Parathyroid adenoma (tissue), 2 donors: ENCODE measurements at regions not wholly inside any gene's neighbourhood (a gene's known extent, or its start where the extent isn't known, plus 50 kb on each side); places are given as distances from the start of the nearest gene placed in this dataset.

Experiments
- H2AFZ ChIP-seq: fragments of 300-600 bp; sonication (generic); one replicate; pipeline ENCODE4 v1.7.0; 2017; ENCODE audit warnings: antibody characterized with exemption, mild to moderate bottlenecking
- H3K27ac ChIP-seq: fragments of 300-600 bp; sonication (generic); one replicate; pipeline ENCODE4 v1.7.0; 2017
- H3K27me3 ChIP-seq: fragments of 300-600 bp; sonication (generic); one replicate; pipeline ENCODE4 v1.7.0; 2017; ENCODE audit warnings: low read length; ENCODE audit not compliant: control insufficient read depth, insufficient read depth
- H3K36me3 ChIP-seq: fragments of 300-600 bp; sonication (generic); one replicate; pipeline ENCODE4 v1.7.0; 2017; ENCODE audit warnings: low read length; ENCODE audit not compliant: control insufficient read depth, insufficient read depth
- H3K4me1 ChIP-seq: fragments of 300-600 bp; sonication (generic); one replicate; pipeline ENCODE4 v1.7.0; 2017; ENCODE audit warnings: control low read depth
- H3K4me2 ChIP-seq: fragments of 300-600 bp; sonication (generic); one replicate; pipeline ENCODE4 v1.7.0; 2017; ENCODE audit warnings: low read length
- H3K4me3 ChIP-seq: fragments of 300-600 bp; sonication (generic); one replicate; pipeline ENCODE4 v1.7.0; 2017; ENCODE audit warnings: low read depth, low read length
- H3K79me2 ChIP-seq: fragments of 300-600 bp; sonication (generic); one replicate; pipeline ENCODE4 v1.7.0; 2017; ENCODE audit warnings: control low read depth
- H3K9ac ChIP-seq: fragments of 300-600 bp; sonication (generic); one replicate; pipeline ENCODE4 v1.7.0; 2017; ENCODE audit warnings: mild to moderate bottlenecking
- H3K9me3 ChIP-seq: fragments of 300-600 bp; sonication (generic); one replicate; pipeline ENCODE4 v1.7.0; 2017; ENCODE audit warnings: low read length; ENCODE audit not compliant: control insufficient read depth
- TF ChIP-seq, protein P1 (sequence below): fragments of 300-600 bp; sonication (generic); IDR thresholded peaks from one replicate; pipeline ENCODE4 v1.7.0; 2017; ENCODE audit warnings: antibody characterized with exemption, mild to moderate bottlenecking
- donor health status: primary hyperparathyroidism.

DNA sequence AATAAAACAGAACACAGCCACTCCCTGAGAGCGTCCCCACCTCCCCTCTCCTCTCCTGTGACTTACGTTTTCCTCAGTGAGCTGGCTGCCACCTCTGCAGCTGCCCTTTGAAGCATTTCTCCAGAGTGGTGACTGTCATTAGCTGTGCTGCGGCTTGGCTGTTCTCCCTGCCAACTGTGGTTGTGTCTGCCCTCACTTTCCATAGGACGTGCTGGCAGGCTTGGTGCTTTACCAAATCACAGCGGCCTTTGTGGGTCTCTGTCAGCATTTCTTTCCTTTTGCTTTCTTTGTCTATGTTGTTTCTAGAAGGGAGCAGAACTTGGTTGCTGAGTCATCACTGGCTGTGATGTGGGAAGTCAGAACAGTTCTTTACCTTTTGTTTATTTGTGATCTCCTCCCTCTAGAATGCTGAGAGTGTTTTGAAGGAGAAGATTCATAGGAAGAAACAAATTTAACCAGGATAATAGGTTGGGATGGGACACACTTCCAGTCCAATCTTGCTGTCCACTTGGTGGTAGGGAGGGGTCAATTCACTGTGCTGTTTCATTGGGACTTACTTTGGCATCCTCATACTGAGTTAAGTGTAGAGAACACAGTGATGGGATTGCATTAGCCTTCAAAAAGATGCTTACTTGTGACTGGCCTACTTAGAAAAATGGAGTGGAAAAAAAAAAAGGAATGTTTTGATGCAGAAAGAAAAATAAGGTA is 88.2 kb downstream of the TMX1 start:
- no peak overlapping the region for H3K9ac ChIP-seq
- no peak overlapping the region for H3K4me2 ChIP-seq
- TF ChIP-seq, protein P1, sequence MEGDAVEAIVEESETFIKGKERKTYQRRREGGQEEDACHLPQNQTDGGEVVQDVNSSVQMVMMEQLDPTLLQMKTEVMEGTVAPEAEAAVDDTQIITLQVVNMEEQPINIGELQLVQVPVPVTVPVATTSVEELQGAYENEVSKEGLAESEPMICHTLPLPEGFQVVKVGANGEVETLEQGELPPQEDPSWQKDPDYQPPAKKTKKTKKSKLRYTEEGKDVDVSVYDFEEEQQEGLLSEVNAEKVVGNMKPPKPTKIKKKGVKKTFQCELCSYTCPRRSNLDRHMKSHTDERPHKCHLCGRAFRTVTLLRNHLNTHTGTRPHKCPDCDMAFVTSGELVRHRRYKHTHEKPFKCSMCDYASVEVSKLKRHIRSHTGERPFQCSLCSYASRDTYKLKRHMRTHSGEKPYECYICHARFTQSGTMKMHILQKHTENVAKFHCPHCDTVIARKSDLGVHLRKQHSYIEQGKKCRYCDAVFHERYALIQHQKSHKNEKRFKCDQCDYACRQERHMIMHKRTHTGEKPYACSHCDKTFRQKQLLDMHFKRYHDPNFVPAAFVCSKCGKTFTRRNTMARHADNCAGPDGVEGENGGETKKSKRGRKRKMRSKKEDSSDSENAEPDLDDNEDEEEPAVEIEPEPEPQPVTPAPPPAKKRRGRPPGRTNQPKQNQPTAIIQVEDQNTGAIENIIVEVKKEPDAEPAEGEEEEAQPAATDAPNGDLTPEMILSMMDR = no peak
- H2AFZ ChIP-seq = peak overlapping the region; percentile 24
- H3K27ac ChIP-seq = no peak overlapping the region
- H3K9me3 ChIP-seq = no peaks in the 10 kb centered on the region
- no peaks in the 10 kb centered on the region for H3K27me3 ChIP-seq
- H3K4me3 ChIP-seq = no peak overlapping the region
- no peaks in the 10 kb centered on the region for H3K4me1 ChIP-seq
- no peaks in the 10 kb centered on the region for H3K79me2 ChIP-seq
- H3K36me3 ChIP-seq = no peaks in the 10 kb centered on the region

DNA sequence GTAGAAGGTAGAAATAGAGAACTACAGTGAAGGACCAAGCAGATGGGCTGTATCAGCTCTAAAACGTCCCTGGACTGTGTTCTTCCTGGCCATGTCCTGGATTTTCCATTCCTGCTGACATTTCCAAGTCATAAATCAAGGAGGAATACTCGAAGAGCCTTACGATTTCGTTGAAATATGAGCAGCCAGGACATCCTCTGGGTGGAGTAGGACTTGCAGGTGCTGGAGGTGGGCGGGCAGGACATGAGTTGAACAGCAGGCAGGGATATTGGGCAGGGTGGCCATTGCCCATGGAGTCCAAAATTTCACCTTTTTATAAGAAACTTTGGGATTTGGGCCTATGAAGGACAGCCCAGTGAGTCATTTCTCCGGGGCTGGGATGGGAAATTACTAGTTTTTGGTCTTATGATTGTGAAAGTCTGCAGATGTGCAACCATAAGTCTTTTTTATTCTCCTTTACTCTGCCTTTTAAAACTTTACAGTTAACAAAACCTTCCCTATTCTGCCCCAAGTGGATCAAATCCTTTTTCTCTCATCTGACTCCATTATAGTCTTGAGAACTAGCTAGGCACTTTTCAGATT is 88.8 kb downstream of the TMX1 start:
- H3K9me3 ChIP-seq = no peaks in the 10 kb centered on the region
- no peak overlapping the region for H3K9ac ChIP-seq
- no peaks in the 10 kb centered on the region for H3K27me3 ChIP-seq
- no peak overlapping the region for H3K4me2 ChIP-seq
- no peak overlapping the region for H3K27ac ChIP-seq
- H2AFZ ChIP-seq = no peak overlapping the region
- no peaks in the 10 kb centered on the region for H3K36me3 ChIP-seq
- H3K79me2 ChIP-seq = no peaks in the 10 kb centered on the region
- no peaks in the 10 kb centered on the region for H3K4me1 ChIP-seq
- no peak overlapping the region for H3K4me3 ChIP-seq
- TF ChIP-seq, protein P1 = no peak

- TF ChIP-seq, protein P1 = no peak
- Histone ChIP-seq H2AFZ (no peak overlapping the region), H3K4me2 (no peak overlapping the region), H3K4me1 (no peaks in the 10 kb centered on the region), H3K9me3 (no peaks in the 10 kb centered on the region), H3K27me3 (no peaks in the 10 kb centered on the region), H3K79me2 (no peaks in the 10 kb centered on the region), H3K36me3 (no peaks in the 10 kb centered on the region), H3K4me3 (no peak overlapping the region), H3K27ac (no peak overlapping the region), H3K9ac (no peak overlapping the region)
These were observed 91.7 kb downstream of the TMX1 start for GRCh38 chr14:51331486-51332367.

DNA sequence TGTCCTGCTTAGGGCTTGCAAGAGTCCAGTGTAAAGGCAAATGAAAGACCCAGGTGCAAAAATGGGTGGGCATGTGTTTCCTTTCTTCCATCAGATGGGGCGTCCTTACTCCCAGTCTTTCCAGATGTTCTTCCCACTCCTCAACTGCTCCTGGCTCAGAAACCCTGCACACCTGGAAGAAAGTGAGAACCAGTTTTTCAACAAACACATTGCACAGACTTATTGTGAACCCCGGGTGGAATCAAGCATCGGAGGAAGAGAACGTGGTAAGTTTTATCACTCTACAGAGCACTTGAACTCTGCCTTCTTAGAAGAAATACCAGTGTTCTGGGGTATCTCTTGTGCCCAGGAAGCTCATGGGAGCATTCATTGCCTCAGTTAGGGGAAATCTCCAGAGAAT is 93.3 kb downstream of the TMX1 start:
- no peak overlapping the region for H3K27ac ChIP-seq
- no peaks in the 10 kb centered on the region for H3K36me3 ChIP-seq
- H3K4me3 ChIP-seq = no peak overlapping the region
- H3K4me2 ChIP-seq = no peak overlapping the region
- H3K9me3 ChIP-seq = no peaks in the 10 kb centered on the region
- H3K4me1 ChIP-seq = no peaks in the 10 kb centered on the region
- no peak overlapping the region for H3K9ac ChIP-seq
- TF ChIP-seq, protein P1 = no peak
- no peaks in the 10 kb centered on the region for H3K79me2 ChIP-seq
- H2AFZ ChIP-seq = no peak overlapping the region
- H3K27me3 ChIP-seq = no peaks in the 10 kb centered on the region
